DND-41 (cell line): ENCODE measurements at regions not wholly inside any gene's neighbourhood (a gene's known extent, or its start where the extent isn't known, plus 50 kb on each side); places are given as distances from the start of the nearest gene placed in this dataset.
A peak's percentile ranks its signal among the peaks of the same experiment; 100 is the strongest.
"Not testable (repeated sequence)": the region's sequence is repeated elsewhere in the genome, so short reads cannot be mapped to it uniquely, and the experiment has no call there.

ENCODE experiments used
- ATAC-seq: fragments of 200-7000 bp; cut with Tn5 transposase; 3 replicates; pipeline ENCODE4 v1.9.1; 2021; ENCODE audit warnings: low read depth; ENCODE audit not compliant: insufficient read depth
- DNase-seq: peaks from one replicate; pipeline ENCODE4 v3.0.0-alpha.2; 2020
- H2AFZ ChIP-seq: 2 replicates; pipeline ENCODE4 v1.6.0; 2012; ENCODE audit warnings: low read depth, low read length
- H3K27ac ChIP-seq: 2 replicates; pipeline ENCODE4 v1.5.1; 2012; ENCODE audit warnings: low read length, inconsistent platforms
- H3K27me3 ChIP-seq: fragments of 200-600 bp; sonication (generic); 2 replicates; pipeline ENCODE4 v1.6.0; 2012; ENCODE audit warnings: low read length, mild to moderate bottlenecking, inconsistent platforms; ENCODE audit not compliant: insufficient read depth, poor library complexity
- H3K36me3 ChIP-seq: 2 replicates; pipeline ENCODE4 v1.5.1; 2012; ENCODE audit warnings: low read length, inconsistent platforms; ENCODE audit not compliant: insufficient read depth
- H3K4me1 ChIP-seq: 2 replicates; pipeline ENCODE4 v1.5.1; 2012; ENCODE audit warnings: mild to moderate bottlenecking, low read length; ENCODE audit not compliant: insufficient read depth
- H3K4me2 ChIP-seq: 2 replicates; pipeline ENCODE4 v1.6.0; 2012; ENCODE audit warnings: mild to moderate bottlenecking, moderate library complexity, low read length, inconsistent platforms; ENCODE audit not compliant: insufficient read depth
- H3K4me3 ChIP-seq, 2 experiments: fragments of 200-600 bp in 1 of 2; shearing (Covaris generic) in 1 of 2; 2 replicates each; pipeline ENCODE4 v1.5.1; 2012 to 2016; ENCODE audit warnings: inconsistent platforms in 2 of 2, low read length in 2 of 2, mild to moderate bottlenecking in 2 of 2, low read depth in 1 of 2, moderate library complexity in 1 of 2
- H3K79me2 ChIP-seq: 2 replicates; pipeline ENCODE4 v1.6.0; 2012; ENCODE audit warnings: low read length, inconsistent platforms; ENCODE audit not compliant: insufficient read depth
- H3K9ac ChIP-seq: 2 replicates; pipeline ENCODE4 v1.6.0; 2012; ENCODE audit warnings: low read depth, mild to moderate bottlenecking, inconsistent platforms, low read length, moderate library complexity
- H3K9me3 ChIP-seq: 2 replicates; pipeline ENCODE4 v1.5.1; 2012; ENCODE audit warnings: low read length, moderate library complexity, mild to moderate bottlenecking, inconsistent platforms; ENCODE audit not compliant: insufficient read depth, severe bottlenecking
- H4K20me1 ChIP-seq: 2 replicates; pipeline ENCODE4 v1.6.0; 2012; ENCODE audit warnings: low read length; ENCODE audit not compliant: insufficient read depth
- CTCF ChIP-seq: IDR thresholded peaks from 2 replicates; pipeline ENCODE4 v1.5.1; 2012; ENCODE audit warnings: borderline replicate concordance, low read length, moderate library complexity, mild to moderate bottlenecking; ENCODE audit not compliant: poor library complexity, severe bottlenecking; ENCODE audit errors: extremely low read depth
- EZH2 ChIP-seq: IDR thresholded peaks from 3 replicates; pipeline ENCODE4 v1.6.1; 2012; ENCODE audit warnings: borderline replicate concordance, low read depth, mild to moderate bottlenecking, moderate library complexity, low read length, inconsistent platforms; ENCODE audit not compliant: severe bottlenecking

GRCh38 chr1:100810360-100810759, 84.3 kb downstream of the EXTL2 start:
- Histone ChIP-seq H3K9ac (no peak overlapping the region), H3K9me3 (no peaks in the 10 kb centered on the region), H3K79me2 (no peaks in the 10 kb centered on the region), H3K4me2 (no peak overlapping the region), H3K4me3 (no peak overlapping the region), H3K4me1 (no peaks in the 10 kb centered on the region), H3K27me3 (no peaks in the 10 kb centered on the region), H2AFZ (no peak overlapping the region), H3K27ac (no peak overlapping the region), H4K20me1 (no peaks in the 10 kb centered on the region), H3K36me3 (no peaks in the 10 kb centered on the region)
- no peak for TF ChIP-seq CTCF
- no peak for TF ChIP-seq EZH2
- ATAC-seq (no peak), DNase-seq (no peak)

- H4K20me1 ChIP-seq = no peaks in the 10 kb centered on the region
- H3K9me3 ChIP-seq = no peaks in the 10 kb centered on the region
- H2AFZ ChIP-seq = no peak overlapping the region
- no peak overlapping the region for H3K4me2 ChIP-seq
- TF ChIP-seq CTCF (no peak), EZH2 (no peak)
- no peaks in the 10 kb centered on the region for H3K27me3 ChIP-seq
- H3K79me2 ChIP-seq = no peaks in the 10 kb centered on the region
- ATAC-seq = no peak
- H3K4me3 ChIP-seq = no peak overlapping the region
- H3K4me1 ChIP-seq = no peaks in the 10 kb centered on the region
- no peak for DNase-seq
- H3K27ac ChIP-seq = no peak overlapping the region
- H3K9ac ChIP-seq = no peak overlapping the region
- H3K36me3 ChIP-seq = no peaks in the 10 kb centered on the region
Measured at GRCh38 chr1:100811808-100812207, 82.8 kb downstream of the EXTL2 start.

- not testable (repeated sequence) for ATAC-seq, H3K79me2 ChIP-seq, DNase-seq, H3K36me3 ChIP-seq, H2AFZ ChIP-seq, H4K20me1 ChIP-seq, H3K27me3 ChIP-seq, H3K4me2 ChIP-seq, H3K9ac ChIP-seq, H3K9me3 ChIP-seq, H3K4me3 ChIP-seq, H3K27ac ChIP-seq, H3K4me1 ChIP-seq
Measured at GRCh38 chr1:100814938-100815337, 79.7 kb downstream of the EXTL2 start.

GRCh38 chr1:100816049-100816448, 78.6 kb downstream of the EXTL2 start:
- no peak for ATAC-seq
- 0 out of 2 replicates have a peak overlapping the region, but pooled peaks have one; percentile 32 for H2AFZ ChIP-seq
- no peak for TF ChIP-seq EZH2
- TF ChIP-seq CTCF = no peak

GRCh38 chr1:100820195-100820594, 74.4 kb downstream of the EXTL2 start:
- H3K4me1 ChIP-seq, H3K36me3 ChIP-seq, H2AFZ ChIP-seq, H4K20me1 ChIP-seq, DNase-seq, H3K4me2 ChIP-seq, H3K27ac ChIP-seq, H3K79me2 ChIP-seq, H3K27me3 ChIP-seq, H3K9me3 ChIP-seq, H3K9ac ChIP-seq, H3K4me3 ChIP-seq, ATAC-seq: not testable (repeated sequence)

More at GRCh38 chr1:100816049-100816448, 78.6 kb downstream of the EXTL2 start:
- H3K9ac ChIP-seq = no peak overlapping the region
- no peaks in the 10 kb centered on the region for H3K36me3 ChIP-seq
- H4K20me1 ChIP-seq = no peaks in the 10 kb centered on the region
- no peak overlapping the region for H3K27ac ChIP-seq
- H3K4me2 ChIP-seq = no peak overlapping the region
- no peaks in the 10 kb centered on the region for H3K27me3 ChIP-seq
- H3K4me3 ChIP-seq = no peak overlapping the region
- H3K79me2 ChIP-seq = no peaks in the 10 kb centered on the region
- no peaks in the 10 kb centered on the region for H3K9me3 ChIP-seq
- H3K4me1 ChIP-seq = no peaks in the 10 kb centered on the region
- DNase-seq = no peak

- not testable (repeated sequence) for H3K4me3 ChIP-seq, H3K4me2 ChIP-seq, H3K27me3 ChIP-seq, H3K9me3 ChIP-seq, H3K36me3 ChIP-seq, H3K4me1 ChIP-seq, H3K27ac ChIP-seq, H3K9ac ChIP-seq, H2AFZ ChIP-seq, DNase-seq, H4K20me1 ChIP-seq, H3K79me2 ChIP-seq, ATAC-seq
Measured at GRCh38 chr1:100821919-100822318, 72.7 kb downstream of the EXTL2 start.
